ENCODE measurements at regions not wholly inside any gene's neighbourhood (a gene's known extent, or its start where the extent isn't known, plus 50 kb on each side); places are given as distances from the start of the nearest gene placed in this dataset.
"Not testable (repeated sequence)": the region's sequence is repeated elsewhere in the genome, so short reads cannot be mapped to it uniquely, and the experiment has no call there.

DNA sequence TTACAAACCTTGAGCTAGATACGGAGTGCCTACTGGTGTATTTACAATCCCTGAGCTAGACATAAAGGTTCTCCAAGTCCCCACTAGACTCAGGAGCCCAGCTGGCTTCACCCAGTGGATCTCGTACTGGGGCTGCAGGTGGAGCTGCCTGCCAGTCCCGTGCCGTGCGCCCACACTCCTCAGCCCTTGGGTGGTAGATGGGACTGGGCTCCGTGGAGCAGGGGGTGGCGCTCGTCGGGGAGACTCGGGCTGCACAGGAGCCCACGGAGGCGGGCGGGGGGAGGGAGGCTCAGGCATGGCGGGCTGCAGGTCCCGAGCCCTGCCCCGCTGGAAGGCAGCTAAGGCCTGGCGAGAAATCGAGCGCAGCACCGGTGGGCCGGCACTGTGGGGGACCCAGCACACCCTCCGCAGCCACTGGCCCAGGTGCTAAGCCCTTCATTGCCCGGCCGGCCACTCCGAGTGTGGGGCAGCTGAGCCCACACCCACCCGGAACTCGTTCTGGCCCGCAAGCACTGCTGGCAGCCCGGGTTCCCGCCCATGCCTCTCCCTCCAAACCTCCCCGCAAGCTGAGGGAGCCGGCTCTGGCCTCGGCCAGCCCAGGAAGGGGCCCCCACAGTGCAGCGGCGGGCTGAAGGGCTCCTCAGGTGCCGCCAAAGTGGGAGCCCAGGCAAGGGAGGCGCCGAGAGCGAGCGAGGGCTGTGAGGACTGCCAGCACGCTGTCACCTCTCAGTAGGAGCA, 164.2 kb upstream of the TEX13C start:
- not testable (repeated sequence) for H3K36me3 ChIP-seq (ENCODE audit: low read depth); H3K27me3 ChIP-seq (ENCODE audit: insufficient read depth, poor library complexity, severe bottlenecking); H3K4me1 ChIP-seq (ENCODE audit: insufficient read depth, poor library complexity, severe bottlenecking); DNase-seq (ENCODE audit: low spot score); H3K4me3 ChIP-seq (ENCODE audit: severe bottlenecking); ATAC-seq (ENCODE audit: low read depth); H3K27ac ChIP-seq (ENCODE audit: poor library complexity, severe bottlenecking); H3K9me3 ChIP-seq (ENCODE audit: severe bottlenecking)

DNA sequence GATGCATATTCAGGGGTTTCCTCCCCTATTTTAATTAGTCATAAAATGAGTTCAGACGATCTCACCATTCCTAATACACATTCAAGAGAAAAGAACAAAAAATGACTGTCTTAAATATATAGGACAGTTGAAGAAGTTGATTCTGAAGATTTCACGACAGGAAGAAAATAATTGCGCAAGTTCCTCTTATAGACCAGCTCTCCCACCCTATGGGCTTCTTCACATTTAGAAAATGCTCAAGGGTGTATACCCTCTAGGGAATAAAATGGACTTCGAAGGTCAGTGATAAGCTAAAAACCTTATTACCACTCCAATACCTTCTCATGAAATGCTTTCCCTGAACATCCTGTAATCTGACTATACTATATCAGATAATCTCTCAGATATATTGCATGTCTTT, 149.2 kb upstream of the TEX13C start:
- Histone ChIP-seq H3K27me3 (ENCODE audit: insufficient read depth, poor library complexity, severe bottlenecking) (no peaks in the 10 kb centered on the region), H3K4me3 (ENCODE audit: severe bottlenecking) (no peak overlapping the region), H3K9me3 (ENCODE audit: severe bottlenecking) (no peaks in the 10 kb centered on the region), H3K27ac (ENCODE audit: poor library complexity, severe bottlenecking) (no peak overlapping the region), H3K36me3 (ENCODE audit: low read depth) (no peaks in the 10 kb centered on the region), H3K4me1 (ENCODE audit: insufficient read depth, poor library complexity, severe bottlenecking) (no peaks in the 10 kb centered on the region)
- TF ChIP-seq, protein P1, sequence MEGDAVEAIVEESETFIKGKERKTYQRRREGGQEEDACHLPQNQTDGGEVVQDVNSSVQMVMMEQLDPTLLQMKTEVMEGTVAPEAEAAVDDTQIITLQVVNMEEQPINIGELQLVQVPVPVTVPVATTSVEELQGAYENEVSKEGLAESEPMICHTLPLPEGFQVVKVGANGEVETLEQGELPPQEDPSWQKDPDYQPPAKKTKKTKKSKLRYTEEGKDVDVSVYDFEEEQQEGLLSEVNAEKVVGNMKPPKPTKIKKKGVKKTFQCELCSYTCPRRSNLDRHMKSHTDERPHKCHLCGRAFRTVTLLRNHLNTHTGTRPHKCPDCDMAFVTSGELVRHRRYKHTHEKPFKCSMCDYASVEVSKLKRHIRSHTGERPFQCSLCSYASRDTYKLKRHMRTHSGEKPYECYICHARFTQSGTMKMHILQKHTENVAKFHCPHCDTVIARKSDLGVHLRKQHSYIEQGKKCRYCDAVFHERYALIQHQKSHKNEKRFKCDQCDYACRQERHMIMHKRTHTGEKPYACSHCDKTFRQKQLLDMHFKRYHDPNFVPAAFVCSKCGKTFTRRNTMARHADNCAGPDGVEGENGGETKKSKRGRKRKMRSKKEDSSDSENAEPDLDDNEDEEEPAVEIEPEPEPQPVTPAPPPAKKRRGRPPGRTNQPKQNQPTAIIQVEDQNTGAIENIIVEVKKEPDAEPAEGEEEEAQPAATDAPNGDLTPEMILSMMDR (IDR thresholded peaks at IDR 0.05; ENCODE audit: poor library complexity, severe bottlenecking) = no peak
- no peak for DNase-seq (ENCODE audit: low spot score)
- ATAC-seq (ENCODE audit: low read depth) = no peak

DNA sequence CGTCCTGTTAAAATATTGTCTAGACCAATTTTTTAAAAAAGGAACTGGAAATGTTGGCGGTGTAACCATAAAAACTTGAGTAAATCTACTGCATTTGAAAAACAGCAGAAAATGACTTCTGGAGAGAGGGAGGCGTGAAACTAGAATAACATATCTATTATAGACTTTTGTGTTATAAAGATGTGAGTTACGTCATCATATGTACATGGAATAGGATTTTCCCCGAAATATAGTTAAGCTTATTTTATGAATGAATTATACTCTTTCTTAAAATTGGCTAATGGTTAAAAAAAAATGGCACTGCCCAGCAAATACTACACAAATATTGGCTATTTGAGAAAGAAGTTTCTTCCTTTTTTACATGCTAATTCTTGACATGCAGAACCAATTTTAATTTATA, 147.1 kb upstream of the TEX13C start:
- Histone ChIP-seq H3K4me1 (ENCODE audit: insufficient read depth, poor library complexity, severe bottlenecking) (no peaks in the 10 kb centered on the region), H3K36me3 (ENCODE audit: low read depth) (no peaks in the 10 kb centered on the region), H3K9me3 (ENCODE audit: severe bottlenecking) (no peaks in the 10 kb centered on the region), H3K4me3 (ENCODE audit: severe bottlenecking) (no peak overlapping the region), H3K27ac (ENCODE audit: poor library complexity, severe bottlenecking) (no peak overlapping the region), H3K27me3 (ENCODE audit: insufficient read depth, poor library complexity, severe bottlenecking) (no peaks in the 10 kb centered on the region)
- ATAC-seq (ENCODE audit: low read depth) (no peak), DNase-seq (ENCODE audit: low spot score) (no peak)
- TF ChIP-seq, protein P1 (IDR thresholded peaks at IDR 0.05; ENCODE audit: poor library complexity, severe bottlenecking) = no peak

DNA sequence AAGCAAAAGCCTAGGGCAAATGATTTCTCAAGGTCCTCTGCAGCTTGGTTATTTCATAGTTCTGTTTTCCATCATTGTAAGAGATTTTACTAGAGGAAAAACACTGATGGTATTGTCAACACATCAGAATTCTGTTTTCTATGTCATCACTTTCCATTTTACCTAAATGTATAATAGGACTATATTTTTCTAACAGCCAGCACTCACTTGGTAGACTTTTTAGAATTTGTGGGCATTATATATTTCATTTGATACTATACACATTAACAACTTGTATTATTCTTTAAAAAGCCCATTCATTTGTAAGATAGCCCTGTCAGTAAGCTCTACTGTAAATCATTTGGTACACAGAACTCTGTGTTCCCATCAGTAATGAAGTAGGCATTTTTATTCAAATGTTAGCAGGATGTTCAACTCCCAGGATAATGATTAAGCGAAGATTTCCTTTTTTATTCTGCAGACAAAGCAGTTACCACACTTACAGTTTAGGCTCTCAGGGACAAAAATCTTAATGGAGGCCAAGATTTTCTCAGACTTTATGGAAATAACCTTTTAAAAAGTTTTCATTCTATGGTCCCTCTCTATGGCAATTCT, 143.6 kb upstream of the TEX13C start:
- Histone ChIP-seq H3K9me3 (ENCODE audit: severe bottlenecking) (no peaks in the 10 kb centered on the region), H3K4me3 (ENCODE audit: severe bottlenecking) (no peak overlapping the region), H3K27ac (ENCODE audit: poor library complexity, severe bottlenecking) (no peak overlapping the region), H3K27me3 (ENCODE audit: insufficient read depth, poor library complexity, severe bottlenecking) (no peaks in the 10 kb centered on the region), H3K4me1 (ENCODE audit: insufficient read depth, poor library complexity, severe bottlenecking) (no peaks in the 10 kb centered on the region), H3K36me3 (ENCODE audit: low read depth) (no peaks in the 10 kb centered on the region)
- TF ChIP-seq, protein P1 (IDR thresholded peaks at IDR 0.05; ENCODE audit: poor library complexity, severe bottlenecking) = no peak
- DNase-seq (ENCODE audit: low spot score) (no peak), ATAC-seq (ENCODE audit: low read depth) (no peak)

DNA sequence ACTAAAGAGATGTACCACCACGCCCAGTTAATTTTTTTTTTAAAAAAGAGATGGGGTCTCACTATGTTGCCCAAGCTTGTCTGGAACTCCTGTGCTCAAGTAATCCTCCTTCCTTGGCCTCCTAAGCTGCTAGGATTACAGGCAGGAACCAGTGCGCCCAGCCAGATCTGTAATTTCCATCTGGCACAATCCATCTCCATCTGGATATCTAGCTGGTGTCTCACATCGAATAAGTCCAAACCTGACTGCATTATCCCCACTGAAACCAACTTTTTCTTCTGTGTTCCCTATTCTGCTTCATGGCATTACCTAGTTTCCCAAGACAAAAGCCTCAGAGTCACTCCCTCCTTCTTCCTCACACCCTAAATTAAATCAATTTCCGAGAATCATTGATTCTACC, 125.8 kb upstream of the TEX13C start:
- no peak for ATAC-seq (ENCODE audit: low read depth)

More for the DNA sequence above, 125.8 kb upstream of the TEX13C start:
- no peak for DNase-seq (ENCODE audit: low spot score)
- Histone ChIP-seq H3K9me3 (ENCODE audit: severe bottlenecking) (no peaks in the 10 kb centered on the region), H3K36me3 (ENCODE audit: low read depth) (no peaks in the 10 kb centered on the region), H3K4me3 (ENCODE audit: severe bottlenecking) (no peak overlapping the region), H3K27ac (ENCODE audit: poor library complexity, severe bottlenecking) (no peak overlapping the region), H3K27me3 (ENCODE audit: insufficient read depth, poor library complexity, severe bottlenecking) (no peaks in the 10 kb centered on the region), H3K4me1 (ENCODE audit: insufficient read depth, poor library complexity, severe bottlenecking) (no peaks in the 10 kb centered on the region)
- TF ChIP-seq, protein P1 (IDR thresholded peaks at IDR 0.05; ENCODE audit: poor library complexity, severe bottlenecking) = no peak
